HepG2 (cell line): ENCODE measurements at regions not wholly inside any gene's neighbourhood (a gene's known extent, or its start where the extent isn't known, plus 50 kb on each side); places are given as distances from the start of the nearest gene placed in this dataset.

Experiments used
- ATAC-seq: fragments of 200-7000 bp; cut with Tn5 transposase; 3 replicates; pipeline ENCODE4 v1.9.1; 2020; ENCODE audit warnings: mild to moderate bottlenecking, moderate library complexity
- BruUV-seq: library from RNA; stranded (reverse); fragments of 400-500 nt; replicated peaks from 2 replicates; lab custom pipeline; 2021; lab: Mats Ljungman, UMichigan
- CTCF ChIA-PET: fragments of 300-600 bp; formaldehyde crosslinking; extraction: SDS; loops from one replicate; lab custom pipeline; 2021; ENCODE audit warnings: low total read pairs, inconsistent platforms, low intra/inter-chr PET ratio; lab: Yijun Ruan, JAX
- POLR2A ChIA-PET: fragments of 350-600 bp; sonication (Branson Sonifier 250); formaldehyde crosslinking; loops from one replicate; lab custom pipeline; 2020; ENCODE audit warnings: antibody characterized with exemption, inconsistent platforms; lab: Yijun Ruan, JAX
- DNase-seq: peaks from one replicate; pipeline ENCODE4 v3.0.0-alpha.2; 2015; ENCODE audit warnings: low spot score
- FAIRE-seq: peaks from 3 replicates; lab custom pipeline; 2011; peaks lifted over from hg19 to GRCh38; lab: Jason Lieb, UNC
- H2AFZ ChIP-seq: one replicate; pipeline ENCODE4 v1.6.1; 2011; ENCODE audit warnings: low read length, inconsistent platforms
- H3K27ac ChIP-seq: fragments of 300-600 bp; 3 replicates; pipeline ENCODE4 v1.8.0; 2011; ENCODE audit warnings: mixed run types, mild to moderate bottlenecking, mixed read lengths, low read length, inconsistent platforms; ENCODE audit not compliant: insufficient read depth; ENCODE audit errors: extremely low read length
- H3K27me3 ChIP-seq, 2 experiments: fragments of 200-600 bp in 1 of 2; 2 replicates in 1 of 2; 3 replicates in 1 of 2; pipeline versions ENCODE4 v1.6.0 to v1.8.0; 2011; ENCODE audit warnings: low read length in 2 of 2, mild to moderate bottlenecking in 2 of 2, moderate library complexity in 2 of 2, inconsistent platforms in 1 of 2; ENCODE audit not compliant: insufficient read depth in 2 of 2, control insufficient read depth in 1 of 2
- H3K36me3 ChIP-seq, 2 experiments: fragments of 200-600 bp in 1 of 2; replicated peaks in 1 of 2; 2 replicates in 1 of 2; 3 replicates in 1 of 2; pipeline versions ENCODE4 v1.5.1 to v1.8.0; 2011; ENCODE audit warnings: low read length in 2 of 2, inconsistent platforms in 1 of 2; ENCODE audit not compliant: insufficient read depth in 2 of 2, control insufficient read depth in 1 of 2
- H3K4me1 ChIP-seq: 2 replicates; pipeline ENCODE4 v1.5.1; 2012; ENCODE audit warnings: low read length, inconsistent platforms; ENCODE audit not compliant: insufficient read depth
- H3K4me2 ChIP-seq: 2 replicates; pipeline ENCODE4 v1.6.0; 2011; ENCODE audit warnings: low read depth, low read length, inconsistent platforms
- H3K4me3 ChIP-seq, 3 experiments: fragments of 200-600 bp in 1 of 3; sonication (generic), shearing (Covaris generic) in 1 of 3; replicated peaks in 1 of 3; 2 replicates each; pipeline ENCODE4 v1.5.1; 2011 to 2016; ENCODE audit warnings: low read length in 3 of 3, inconsistent platforms in 2 of 3, low read depth in 2 of 3, mild to moderate bottlenecking in 2 of 3, control low read depth in 1 of 3, mixed read lengths in 1 of 3; ENCODE audit not compliant: insufficient read depth in 1 of 3
- H3K79me2 ChIP-seq: one replicate; pipeline ENCODE4 v1.6.1; 2011; ENCODE audit warnings: low read length, inconsistent platforms; ENCODE audit not compliant: insufficient read depth
- H3K9ac ChIP-seq: 2 replicates; pipeline ENCODE4 v1.6.0; 2011; ENCODE audit warnings: mild to moderate bottlenecking, low read depth, low read length, inconsistent platforms; ENCODE audit not compliant: insufficient read depth
- H3K9me3 ChIP-seq: 2 replicates; pipeline ENCODE4 v1.5.1; 2012; ENCODE audit warnings: mild to moderate bottlenecking, low read length
- H4K20me1 ChIP-seq: 2 replicates; pipeline ENCODE4 v1.6.0; 2011; ENCODE audit warnings: inconsistent platforms, mild to moderate bottlenecking, low read length, moderate library complexity; ENCODE audit not compliant: insufficient read depth
- CHD4 ChIP-seq: fragments of 200-600 bp; sonication (generic); IDR thresholded peaks from 2 replicates; pipeline ENCODE4 v1.7.0; 2017; ENCODE audit warnings: mild to moderate bottlenecking, low read length, borderline replicate concordance
- ZNF296 ChIP-seq: sonication (generic); formaldehyde crosslinking; conservative IDR thresholded peaks from 2 replicates; pipeline ENCODE4 v1.5.0; 2020; ENCODE audit warnings: mild to moderate bottlenecking, missing genetic modification reagents
- ZNF354B ChIP-seq: sonication (generic); formaldehyde crosslinking; IDR thresholded peaks from 2 replicates; pipeline ENCODE4 v1.8.0; 2022; ENCODE audit warnings: mild to moderate bottlenecking, missing genetic modification reagents
- WGBS: methylation state at CpG from one replicate; pipeline ENCODE4 v1.1.6; 2017; ENCODE audit warnings: low lambda C conversion rate; 5-methylcytosine and 5-hydroxymethylcytosine counted together
- in situ Hi-C: cut with HindIII; loops from 2 replicates; pipeline ENCODE4 v1.10.0; 2017; ENCODE audit warnings: low pct_unique_long_range_greater_than_20kb; ENCODE audit not compliant: extremely low pct_ligation_motif_present
- intact Hi-C: fragments of 100-400 bp; cut with micrococcal nuclease; formaldehyde crosslinking; loops from one replicate; pipeline ENCODE4 v1.10.0; 2022; ENCODE audit not compliant: unreplicated experiment
- TF ChIP-seq, protein P1 (sequence below): sonication (generic); formaldehyde crosslinking; IDR thresholded peaks from 2 replicates; pipeline ENCODE4 v1.9.0; 2021; ENCODE audit warnings: mild to moderate bottlenecking, missing genetic modification reagents
- TF ChIP-seq, protein P2 (sequence below): sonication (generic); formaldehyde crosslinking; IDR thresholded peaks from 2 replicates; pipeline ENCODE4 v1.8.0; 2022; ENCODE audit warnings: low read depth, missing genetic modification reagents
- TF ChIP-seq, protein P3 (sequence below): IDR thresholded peaks from 2 replicates; pipeline ENCODE4 v1.6.1; 2018; ENCODE audit warnings: missing genetic modification reagents, mild to moderate bottlenecking, missing compliant biosample characterization

DNA sequence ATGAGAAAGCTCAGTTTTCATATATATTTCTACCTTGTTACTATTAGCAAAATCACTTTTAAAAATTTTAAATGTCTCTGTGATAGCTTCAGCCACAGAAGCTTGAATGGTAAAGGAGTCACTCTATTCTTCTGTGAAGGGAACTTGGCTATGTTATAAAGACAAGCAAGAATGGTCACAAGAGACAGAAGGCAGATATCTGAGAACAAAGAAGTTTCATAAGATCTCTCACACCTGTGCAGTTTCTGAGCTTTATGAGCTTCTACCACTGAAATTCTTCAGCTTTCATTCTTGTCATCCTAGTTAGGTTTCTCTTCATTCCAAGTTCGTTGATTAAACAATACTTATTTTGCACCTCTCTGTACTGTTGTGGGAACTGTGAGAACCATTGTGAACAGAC is 853.4 kb downstream of the IGSF11 start (continued):
- TF ChIP-seq, protein P1, sequence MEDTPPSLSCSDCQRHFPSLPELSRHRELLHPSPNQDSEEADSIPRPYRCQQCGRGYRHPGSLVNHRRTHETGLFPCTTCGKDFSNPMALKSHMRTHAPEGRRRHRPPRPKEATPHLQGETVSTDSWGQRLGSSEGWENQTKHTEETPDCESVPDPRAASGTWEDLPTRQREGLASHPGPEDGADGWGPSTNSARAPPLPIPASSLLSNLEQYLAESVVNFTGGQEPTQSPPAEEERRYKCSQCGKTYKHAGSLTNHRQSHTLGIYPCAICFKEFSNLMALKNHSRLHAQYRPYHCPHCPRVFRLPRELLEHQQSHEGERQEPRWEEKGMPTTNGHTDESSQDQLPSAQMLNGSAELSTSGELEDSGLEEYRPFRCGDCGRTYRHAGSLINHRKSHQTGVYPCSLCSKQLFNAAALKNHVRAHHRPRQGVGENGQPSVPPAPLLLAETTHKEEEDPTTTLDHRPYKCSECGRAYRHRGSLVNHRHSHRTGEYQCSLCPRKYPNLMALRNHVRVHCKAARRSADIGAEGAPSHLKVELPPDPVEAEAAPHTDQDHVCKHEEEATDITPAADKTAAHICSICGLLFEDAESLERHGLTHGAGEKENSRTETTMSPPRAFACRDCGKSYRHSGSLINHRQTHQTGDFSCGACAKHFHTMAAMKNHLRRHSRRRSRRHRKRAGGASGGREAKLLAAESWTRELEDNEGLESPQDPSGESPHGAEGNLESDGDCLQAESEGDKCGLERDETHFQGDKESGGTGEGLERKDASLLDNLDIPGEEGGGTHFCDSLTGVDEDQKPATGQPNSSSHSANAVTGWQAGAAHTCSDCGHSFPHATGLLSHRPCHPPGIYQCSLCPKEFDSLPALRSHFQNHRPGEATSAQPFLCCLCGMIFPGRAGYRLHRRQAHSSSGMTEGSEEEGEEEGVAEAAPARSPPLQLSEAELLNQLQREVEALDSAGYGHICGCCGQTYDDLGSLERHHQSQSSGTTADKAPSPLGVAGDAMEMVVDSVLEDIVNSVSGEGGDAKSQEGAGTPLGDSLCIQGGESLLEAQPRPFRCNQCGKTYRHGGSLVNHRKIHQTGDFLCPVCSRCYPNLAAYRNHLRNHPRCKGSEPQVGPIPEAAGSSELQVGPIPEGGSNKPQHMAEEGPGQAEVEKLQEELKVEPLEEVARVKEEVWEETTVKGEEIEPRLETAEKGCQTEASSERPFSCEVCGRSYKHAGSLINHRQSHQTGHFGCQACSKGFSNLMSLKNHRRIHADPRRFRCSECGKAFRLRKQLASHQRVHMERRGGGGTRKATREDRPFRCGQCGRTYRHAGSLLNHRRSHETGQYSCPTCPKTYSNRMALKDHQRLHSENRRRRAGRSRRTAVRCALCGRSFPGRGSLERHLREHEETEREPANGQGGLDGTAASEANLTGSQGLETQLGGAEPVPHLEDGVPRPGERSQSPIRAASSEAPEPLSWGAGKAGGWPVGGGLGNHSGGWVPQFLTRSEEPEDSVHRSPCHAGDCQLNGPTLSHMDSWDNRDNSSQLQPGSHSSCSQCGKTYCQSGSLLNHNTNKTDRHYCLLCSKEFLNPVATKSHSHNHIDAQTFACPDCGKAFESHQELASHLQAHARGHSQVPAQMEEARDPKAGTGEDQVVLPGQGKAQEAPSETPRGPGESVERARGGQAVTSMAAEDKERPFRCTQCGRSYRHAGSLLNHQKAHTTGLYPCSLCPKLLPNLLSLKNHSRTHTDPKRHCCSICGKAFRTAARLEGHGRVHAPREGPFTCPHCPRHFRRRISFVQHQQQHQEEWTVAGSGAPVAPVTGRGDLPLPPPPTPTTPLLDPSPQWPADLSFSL (CRISPR knock-in tag) = no peak
- TF ChIP-seq ZNF296 (CRISPR knock-in tag) = no peak

DNA sequence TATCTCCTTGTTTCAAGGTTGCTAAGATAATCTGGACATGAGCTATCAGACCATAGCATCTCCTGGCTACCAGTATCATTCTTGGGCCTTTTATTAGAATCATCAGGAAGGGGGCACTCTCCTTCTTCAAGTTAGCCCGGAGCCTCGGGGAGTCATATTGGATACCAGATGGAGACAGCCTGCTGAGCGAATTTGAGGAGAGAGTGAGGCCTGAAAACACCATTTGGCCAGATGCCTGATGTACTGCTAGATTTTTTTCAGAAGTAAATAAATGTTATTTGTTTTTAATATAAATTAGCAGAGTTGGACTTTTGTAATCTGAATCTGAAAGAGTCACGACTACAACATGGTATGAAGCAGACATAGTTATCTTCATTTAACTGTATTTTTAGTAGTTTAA is 848.6 kb downstream of the IGSF11 start:
- intact Hi-C loops = no loop called here

More for the DNA sequence above, 848.6 kb downstream of the IGSF11 start:
- H3K4me1 ChIP-seq = no peaks in the 10 kb centered on the region
- ChIA-PET CTCF (no interaction called here), POLR2A (no interaction called here)
- WGBS = 3% methylated on average over 4 of the region's 4 CpGs
- no peaks in the 10 kb centered on the region for H3K79me2 ChIP-seq
- DNase-seq (no peak), FAIRE-seq (no peak), ATAC-seq (no peak)
- H3K4me2 ChIP-seq = no peak overlapping the region
- no peaks in the 10 kb centered on the region for H4K20me1 ChIP-seq
- H3K27me3 ChIP-seq = no peaks in the 10 kb centered on the region
- TF ChIP-seq, protein P2, sequence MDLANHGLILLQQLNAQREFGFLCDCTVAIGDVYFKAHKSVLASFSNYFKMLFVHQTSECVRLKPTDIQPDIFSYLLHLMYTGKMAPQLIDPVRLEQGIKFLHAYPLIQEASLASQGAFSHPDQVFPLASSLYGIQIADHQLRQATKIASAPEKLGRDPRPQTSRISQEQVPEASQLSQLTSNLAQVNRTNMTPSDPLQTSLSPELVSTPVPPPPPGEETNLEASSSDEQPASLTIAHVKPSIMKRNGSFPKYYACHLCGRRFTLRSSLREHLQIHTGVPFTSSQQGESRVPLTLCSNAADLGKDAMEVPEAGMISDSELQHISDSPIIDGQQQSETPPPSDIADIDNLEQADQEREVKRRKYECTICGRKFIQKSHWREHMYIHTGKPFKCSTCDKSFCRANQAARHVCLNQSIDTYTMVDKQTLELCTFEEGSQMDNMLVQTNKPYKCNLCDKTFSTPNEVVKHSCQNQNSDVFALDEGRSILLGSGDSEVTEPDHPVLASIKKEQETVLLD (CRISPR knock-in tag) = no peak
- TF ChIP-seq CHD4 (no peak), ZNF354B (CRISPR knock-in tag) (no peak)
- TF ChIP-seq, protein P3, sequence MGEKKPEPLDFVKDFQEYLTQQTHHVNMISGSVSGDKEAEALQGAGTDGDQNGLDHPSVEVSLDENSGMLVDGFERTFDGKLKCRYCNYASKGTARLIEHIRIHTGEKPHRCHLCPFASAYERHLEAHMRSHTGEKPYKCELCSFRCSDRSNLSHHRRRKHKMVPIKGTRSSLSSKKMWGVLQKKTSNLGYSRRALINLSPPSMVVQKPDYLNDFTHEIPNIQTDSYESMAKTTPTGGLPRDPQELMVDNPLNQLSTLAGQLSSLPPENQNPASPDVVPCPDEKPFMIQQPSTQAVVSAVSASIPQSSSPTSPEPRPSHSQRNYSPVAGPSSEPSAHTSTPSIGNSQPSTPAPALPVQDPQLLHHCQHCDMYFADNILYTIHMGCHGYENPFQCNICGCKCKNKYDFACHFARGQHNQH (CRISPR knock-in tag) = no peak
- H2AFZ ChIP-seq = no peak overlapping the region
- in situ Hi-C loops = no loop called here
- no TSS peak for BruUV-seq
- H3K36me3 ChIP-seq = no peaks in the 10 kb centered on the region
- H3K27ac ChIP-seq = no peak overlapping the region
- H3K9ac ChIP-seq = no peak overlapping the region
- H3K4me3 ChIP-seq = no peak overlapping the region
- peaks cover 69% of the 10 kb centered on the region for H3K9me3 ChIP-seq
